PC-3 (cell line): ENCODE measurements at regions not wholly inside any gene's neighbourhood (a gene's known extent, or its start where the extent isn't known, plus 50 kb on each side); places are given as distances from the start of the nearest gene placed in this dataset.

Experiments
- ATAC-seq: fragments of 200-7000 bp; cut with Tn5 transposase; 2 replicates; pipeline ENCODE4 v1.9.1; 2020; ENCODE audit warnings: mild to moderate bottlenecking, moderate library complexity
- BruUV-seq: library from RNA; stranded (reverse); fragments of 400-500 nt; replicated peaks from 2 replicates; lab custom pipeline; 2021; lab: Mats Ljungman, UMichigan
- CTCF ChIA-PET: fragments of 300-600 bp; sonication (Branson Sonifier 250); formaldehyde crosslinking; loops from one replicate; lab custom pipeline; 2022; ENCODE audit warnings: antibody characterized with exemption; lab: Charles Lee
- POLR2A ChIA-PET: fragments of 300-600 bp; sonication (Branson Sonifier 250); formaldehyde crosslinking; loops from one replicate; lab custom pipeline; 2022; ENCODE audit warnings: antibody characterized with exemption; ENCODE audit not compliant: unreplicated experiment; lab: Charles Lee
- DNase-seq: peaks from one replicate; pipeline ENCODE4 v3.0.0-alpha.2; 2015
- H2AFZ ChIP-seq: fragments of 300-600 bp; sonication (generic); 2 replicates; pipeline ENCODE4 v1.6.0; 2016; ENCODE audit warnings: antibody characterized with exemption, low read length
- H3F3A ChIP-seq: fragments of 300-600 bp; sonication (generic); one replicate; pipeline ENCODE4 v1.6.0; 2017; ENCODE audit warnings: antibody characterized with exemption, low read length, control low read depth, mild to moderate bottlenecking; ENCODE audit not compliant: unreplicated experiment
- H3K27ac ChIP-seq: fragments of 300-600 bp; sonication (generic); 2 replicates; pipeline ENCODE4 v1.5.1; 2016; ENCODE audit warnings: mild to moderate bottlenecking, low read length
- H3K27me3 ChIP-seq: fragments of 300-600 bp; sonication (generic); 2 replicates; pipeline ENCODE4 v1.6.1; 2016; ENCODE audit warnings: low read length, mixed read lengths
- H3K36me3 ChIP-seq: fragments of 300-600 bp; sonication (generic); 2 replicates; pipeline ENCODE4 v1.6.1; 2016; ENCODE audit warnings: low read depth, mixed run types, low read length, mixed read lengths
- H3K4me1 ChIP-seq: fragments of 300-600 bp; sonication (generic); 2 replicates; pipeline ENCODE4 v1.5.1; 2016; ENCODE audit warnings: low read length; ENCODE audit not compliant: insufficient read depth
- H3K4me2 ChIP-seq: fragments of 300-600 bp; sonication (generic); 2 replicates; pipeline ENCODE4 v1.6.0; 2016; ENCODE audit warnings: low read length
- H3K4me3 ChIP-seq: fragments of 300-600 bp; sonication (generic); 2 replicates; pipeline ENCODE4 v1.5.1; 2016; ENCODE audit warnings: mild to moderate bottlenecking, low read length, mixed read lengths
- H3K79me2 ChIP-seq: fragments of 300-600 bp; sonication (generic); 2 replicates; pipeline ENCODE4 v1.6.1; 2017; ENCODE audit warnings: low read length, mixed read lengths
- H3K9ac ChIP-seq: fragments of 300-600 bp; sonication (generic); 2 replicates; pipeline ENCODE4 v1.6.0; 2016; ENCODE audit warnings: mild to moderate bottlenecking, low read length
- H3K9me2 ChIP-seq: fragments of 300-600 bp; sonication (generic); replicated peaks from 2 replicates; pipeline ENCODE4 v1.6.1; 2016; ENCODE audit warnings: mixed run types, low read length, mixed read lengths
- H3K9me3 ChIP-seq: fragments of 300-600 bp; sonication (generic); 2 replicates; pipeline ENCODE4 v1.6.1; 2016; ENCODE audit warnings: low read length, mixed read lengths
- H4K20me1 ChIP-seq: fragments of 300-600 bp; sonication (generic); 2 replicates; pipeline ENCODE4 v1.6.1; 2016; ENCODE audit warnings: low read length, mixed read lengths
- EZH2 ChIP-seq: fragments of 300-600 bp; sonication (generic); IDR thresholded peaks from one replicate; pipeline ENCODE4 v1.6.1; 2017; ENCODE audit warnings: antibody characterized with exemption, mild to moderate bottlenecking, low read length; ENCODE audit not compliant: unreplicated experiment
- EZH2phosphoT487 ChIP-seq: fragments of 300-600 bp; sonication (generic); IDR thresholded peaks from 2 replicates; pipeline ENCODE4 v1.6.1; 2018; ENCODE audit warnings: mild to moderate bottlenecking, antibody characterized with exemption, low read length, borderline replicate concordance
- intact Hi-C: fragments of 100-400 bp; cut with micrococcal nuclease; formaldehyde crosslinking; loops from 2 replicates; pipeline ENCODE4 v1.9.0; 2023
- TF ChIP-seq, protein P1 (sequence below): fragments of 300-600 bp; sonication (generic); conservative IDR thresholded peaks from 2 replicates; pipeline ENCODE4 v1.5.1; 2017; ENCODE audit warnings: antibody characterized with exemption, low read depth, mild to moderate bottlenecking, low read length

DNA sequence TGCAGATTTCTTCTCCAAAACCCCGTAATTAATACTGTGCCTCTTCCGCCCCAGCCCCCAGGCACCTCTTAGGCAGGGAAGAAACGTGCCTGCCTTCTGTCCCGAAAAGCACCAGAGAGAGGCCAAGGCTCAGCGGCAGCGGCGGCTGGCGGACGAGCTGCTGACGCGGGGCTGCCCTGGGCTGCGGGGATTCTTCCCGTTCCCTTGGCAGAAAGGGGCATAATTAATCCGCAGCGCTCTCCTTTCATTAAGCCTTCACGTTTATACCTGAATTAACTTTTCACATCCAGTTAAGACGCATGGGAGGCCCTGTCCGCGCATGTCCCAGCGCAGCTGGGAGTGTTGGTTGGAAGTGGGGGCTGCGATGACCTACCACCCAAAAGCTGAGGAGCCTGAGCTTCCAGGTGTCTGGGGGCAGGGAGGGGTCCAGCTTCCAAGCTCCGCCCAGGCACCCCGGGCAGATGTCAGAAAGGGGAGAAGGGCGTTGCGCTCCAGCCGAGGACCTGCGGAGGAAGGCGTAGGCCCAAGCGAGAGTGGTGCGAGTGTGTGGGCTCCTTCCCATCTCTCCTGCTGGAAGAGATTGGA is 167.4 kb upstream of the LRFN2 start:
- no peak for TF ChIP-seq EZH2
- no peak for TF ChIP-seq EZH2phosphoT487
- TF ChIP-seq, protein P1, sequence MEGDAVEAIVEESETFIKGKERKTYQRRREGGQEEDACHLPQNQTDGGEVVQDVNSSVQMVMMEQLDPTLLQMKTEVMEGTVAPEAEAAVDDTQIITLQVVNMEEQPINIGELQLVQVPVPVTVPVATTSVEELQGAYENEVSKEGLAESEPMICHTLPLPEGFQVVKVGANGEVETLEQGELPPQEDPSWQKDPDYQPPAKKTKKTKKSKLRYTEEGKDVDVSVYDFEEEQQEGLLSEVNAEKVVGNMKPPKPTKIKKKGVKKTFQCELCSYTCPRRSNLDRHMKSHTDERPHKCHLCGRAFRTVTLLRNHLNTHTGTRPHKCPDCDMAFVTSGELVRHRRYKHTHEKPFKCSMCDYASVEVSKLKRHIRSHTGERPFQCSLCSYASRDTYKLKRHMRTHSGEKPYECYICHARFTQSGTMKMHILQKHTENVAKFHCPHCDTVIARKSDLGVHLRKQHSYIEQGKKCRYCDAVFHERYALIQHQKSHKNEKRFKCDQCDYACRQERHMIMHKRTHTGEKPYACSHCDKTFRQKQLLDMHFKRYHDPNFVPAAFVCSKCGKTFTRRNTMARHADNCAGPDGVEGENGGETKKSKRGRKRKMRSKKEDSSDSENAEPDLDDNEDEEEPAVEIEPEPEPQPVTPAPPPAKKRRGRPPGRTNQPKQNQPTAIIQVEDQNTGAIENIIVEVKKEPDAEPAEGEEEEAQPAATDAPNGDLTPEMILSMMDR = no peak
- H3K27me3 ChIP-seq = peaks cover 25% of the 10 kb centered on the region
- H3K9me3 ChIP-seq = no peaks in the 10 kb centered on the region
- no peak overlapping the region for H2AFZ ChIP-seq
- H3F3A ChIP-seq = no peaks in the 10 kb centered on the region
- POLR2A ChIA-PET = no interaction called here
- intact Hi-C loops = no loop called here
- no TSS peak for BruUV-seq
- H3K4me3 ChIP-seq = no peak overlapping the region
- H3K9me2 ChIP-seq = no peaks in the 10 kb centered on the region
- DNase-seq = no peak
- H3K4me2 ChIP-seq = no peak overlapping the region
- CTCF ChIA-PET = no interaction called here
- no peaks in the 10 kb centered on the region for H3K36me3 ChIP-seq
- ATAC-seq = no peak
- no peaks in the 10 kb centered on the region for H3K4me1 ChIP-seq
- no peak overlapping the region for H3K9ac ChIP-seq
- no peaks in the 10 kb centered on the region for H4K20me1 ChIP-seq
- no peaks in the 10 kb centered on the region for H3K79me2 ChIP-seq
- H3K27ac ChIP-seq = no peak overlapping the region

DNA sequence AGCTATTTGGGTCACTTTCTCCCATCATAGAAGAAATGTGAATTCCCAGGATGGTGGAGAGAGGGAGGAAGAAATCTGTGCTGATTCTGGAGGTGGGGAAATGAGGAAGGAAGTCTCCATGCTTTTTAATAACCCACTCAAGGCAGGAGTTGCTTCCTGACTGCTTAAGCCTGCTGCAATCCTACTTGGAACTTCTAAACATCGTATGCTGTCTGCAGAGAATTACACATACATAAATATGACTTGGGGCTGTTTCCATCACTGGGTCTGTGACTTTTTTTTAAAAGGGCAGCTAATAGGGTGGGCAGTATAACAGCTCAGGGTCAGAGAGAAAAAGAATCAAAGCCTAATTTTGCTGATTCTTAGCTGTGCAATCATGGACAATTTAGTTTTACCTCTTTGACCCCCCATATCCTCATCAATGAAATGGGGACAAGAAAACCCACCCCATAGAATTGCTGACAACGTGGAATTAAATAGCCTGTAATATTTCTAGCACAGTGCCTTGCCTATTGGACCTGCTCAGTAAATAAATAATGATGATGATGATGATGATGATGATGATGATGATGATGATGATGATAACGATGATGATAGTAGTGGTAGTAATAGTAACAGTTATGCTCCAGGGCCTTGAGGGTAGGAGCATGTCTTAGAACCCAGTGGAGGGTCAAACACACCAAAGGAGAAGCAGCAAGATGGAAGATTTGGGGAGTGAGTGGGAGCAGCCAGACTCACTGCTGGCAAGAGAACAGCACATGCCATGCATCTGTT is 166.7 kb upstream of the LRFN2 start:
- no peak overlapping the region for H3K27ac ChIP-seq
- BruUV-seq = no TSS peak
- no peak for ATAC-seq
- H3K4me3 ChIP-seq = no peak overlapping the region
- ChIA-PET POLR2A (no interaction called here), CTCF (no interaction called here)
- H3K9me2 ChIP-seq = no peaks in the 10 kb centered on the region
- intact Hi-C loops = no loop called here
- H3K4me1 ChIP-seq = no peaks in the 10 kb centered on the region
- TF ChIP-seq EZH2 (no peak), EZH2phosphoT487 (no peak)
- TF ChIP-seq, protein P1 = no peak
- H4K20me1 ChIP-seq = no peaks in the 10 kb centered on the region
- no peak overlapping the region for H3K9ac ChIP-seq
- peaks cover 29% of the 10 kb centered on the region for H3K27me3 ChIP-seq
- no peak overlapping the region for H2AFZ ChIP-seq
- DNase-seq = no peak
- no peaks in the 10 kb centered on the region for H3K9me3 ChIP-seq
- H3K4me2 ChIP-seq = no peak overlapping the region
- H3F3A ChIP-seq = no peaks in the 10 kb centered on the region
- H3K36me3 ChIP-seq = no peaks in the 10 kb centered on the region
- H3K79me2 ChIP-seq = no peaks in the 10 kb centered on the region

DNA sequence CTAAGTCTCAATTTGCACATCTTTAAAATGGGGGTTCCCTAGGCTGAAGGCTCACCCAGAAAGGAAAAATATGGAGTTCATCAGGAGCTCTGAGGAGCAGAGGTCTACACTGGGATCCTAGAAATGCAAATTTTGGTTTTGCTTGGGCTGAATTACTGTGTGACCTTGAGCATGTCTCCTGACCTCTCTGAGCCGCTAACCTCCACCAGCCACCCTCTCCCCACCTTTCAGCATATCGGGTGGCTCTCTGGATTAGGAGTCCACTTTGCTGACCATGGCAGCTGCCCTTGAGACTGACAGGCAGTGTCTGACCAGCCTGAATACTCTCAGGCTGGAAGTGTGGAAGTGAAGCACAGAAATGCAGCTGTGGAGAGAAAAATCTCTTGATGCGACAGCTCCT is 165.9 kb upstream of the LRFN2 start:
- Histone ChIP-seq H2AFZ (no peak overlapping the region), H3K4me2 (no peak overlapping the region), H3K27ac (no peak overlapping the region), H3F3A (no peaks in the 10 kb centered on the region), H3K9ac (no peak overlapping the region), H3K27me3 (peaks cover 29% of the 10 kb centered on the region), H3K4me3 (no peak overlapping the region), H3K9me3 (no peaks in the 10 kb centered on the region), H3K36me3 (no peaks in the 10 kb centered on the region), H4K20me1 (no peaks in the 10 kb centered on the region), H3K4me1 (no peaks in the 10 kb centered on the region), H3K9me2 (no peaks in the 10 kb centered on the region), H3K79me2 (no peaks in the 10 kb centered on the region)
- ATAC-seq (no peak), DNase-seq (no peak)
- ChIA-PET CTCF (no interaction called here), POLR2A (no interaction called here)
- intact Hi-C loops = no loop called here
- TF ChIP-seq EZH2 = no peak
- BruUV-seq = no TSS peak
